NCI-H2171 treated with DMSO at 0.1 percent for 48 hours (cell line): ENCODE measurements at regions not wholly inside any gene's neighbourhood (a gene's known extent, or its start where the extent isn't known, plus 50 kb on each side); places are given as distances from the start of the nearest gene placed in this dataset.
A peak's percentile ranks its signal among the peaks of the same experiment; 100 is the strongest.

Source experiments
- DNase-seq: peaks from one replicate; lab custom pipeline; 2025; lab: John Stamatoyannopoulos, UW

DNA sequence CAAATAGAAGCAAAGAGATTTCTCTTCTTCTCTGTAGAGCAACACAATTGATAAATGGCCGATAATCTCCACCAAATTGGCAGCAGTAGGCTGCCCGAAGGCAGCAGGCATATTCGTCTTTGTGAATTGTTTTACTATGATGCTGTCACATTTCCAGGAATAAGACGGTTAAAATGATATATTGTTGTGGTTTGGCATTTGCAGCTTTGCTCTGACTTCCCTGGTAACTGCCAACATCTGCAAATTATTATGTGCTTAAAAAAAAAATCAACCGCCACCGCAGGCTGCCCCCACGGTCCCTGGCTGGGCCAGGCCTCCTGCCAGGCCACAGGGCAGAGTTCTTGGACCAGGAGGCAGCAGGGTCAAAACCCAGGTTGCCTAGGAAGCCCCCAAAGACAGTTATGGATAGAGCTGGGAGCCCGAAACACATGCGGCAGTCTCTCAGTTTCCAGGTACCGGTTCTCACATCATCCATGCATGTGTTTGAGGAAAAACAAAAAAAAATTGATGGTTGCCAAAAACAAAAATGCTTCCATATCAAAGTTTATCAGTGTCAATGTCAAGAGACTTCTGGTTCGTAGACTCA is 179.3 kb downstream of the ETS2 start:
- DNase-seq = no peak

DNA sequence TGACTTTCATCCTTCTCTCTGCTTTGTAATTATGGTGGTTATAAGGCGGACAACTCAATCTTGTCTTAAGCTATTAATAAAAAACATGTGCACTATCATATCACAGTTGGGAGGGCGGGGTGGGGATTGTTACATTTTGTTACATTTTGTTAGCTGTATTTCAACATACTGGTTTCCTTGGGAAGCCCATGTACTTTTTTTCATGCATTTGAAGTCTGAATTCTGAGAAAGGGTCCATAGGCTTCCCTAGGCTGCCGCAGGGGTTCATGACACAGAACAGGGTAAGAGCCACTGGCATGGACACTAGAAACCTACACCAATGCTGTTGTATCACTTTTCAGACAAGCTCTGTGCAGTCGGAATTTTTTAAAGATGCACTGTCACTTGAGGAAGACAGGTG is 178.8 kb downstream of the ETS2 start:
- no peak for DNase-seq

GRCh38 chr21:38983560-38983959 is 177.8 kb downstream of the ETS2 start:
- no peak for DNase-seq

DNA sequence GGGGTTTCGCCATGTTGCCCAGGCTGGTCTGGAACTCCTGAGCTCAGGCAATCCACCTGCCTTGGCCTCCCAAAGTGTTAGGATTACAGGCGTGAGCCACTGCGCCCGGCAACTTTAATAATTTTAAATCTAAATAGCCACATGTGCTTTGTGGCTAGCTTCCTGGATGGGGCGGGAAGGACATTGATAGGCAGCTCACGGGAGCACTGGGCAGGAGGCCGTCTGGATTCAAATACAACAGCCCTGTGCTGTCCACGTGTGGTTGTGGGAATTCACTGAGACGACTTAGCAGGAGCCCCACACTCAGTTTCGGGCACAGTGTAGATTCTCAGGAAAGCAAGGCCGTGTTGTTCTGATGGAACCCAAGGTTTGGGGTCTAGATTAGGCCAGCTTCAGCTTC is 177.1 kb downstream of the ETS2 start:
- DNase-seq = no peak

DNA sequence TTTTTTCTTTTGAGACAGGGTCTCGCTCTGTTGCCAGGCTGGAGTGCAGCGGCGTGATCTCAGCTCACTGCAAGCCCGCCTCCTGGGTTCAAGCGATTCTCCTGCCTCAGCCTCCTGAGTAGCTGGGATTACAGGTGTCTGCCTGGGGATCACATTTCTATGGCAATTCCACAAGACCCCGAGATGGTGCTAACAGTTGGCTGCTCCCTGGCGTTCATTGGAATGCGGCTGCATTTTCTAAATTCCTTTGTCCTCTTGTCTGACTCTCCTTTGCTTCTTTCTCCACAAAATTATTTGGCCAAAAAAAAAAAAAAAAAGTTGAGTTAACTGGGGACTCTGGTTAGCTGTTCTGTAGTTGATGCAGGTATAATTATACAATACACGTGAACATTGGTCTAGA is 176.4 kb downstream of the ETS2 start:
- no peak for DNase-seq

GRCh38 chr21:38980416-38981313 is 174.9 kb downstream of the ETS2 start:
- no peak for DNase-seq

DNA sequence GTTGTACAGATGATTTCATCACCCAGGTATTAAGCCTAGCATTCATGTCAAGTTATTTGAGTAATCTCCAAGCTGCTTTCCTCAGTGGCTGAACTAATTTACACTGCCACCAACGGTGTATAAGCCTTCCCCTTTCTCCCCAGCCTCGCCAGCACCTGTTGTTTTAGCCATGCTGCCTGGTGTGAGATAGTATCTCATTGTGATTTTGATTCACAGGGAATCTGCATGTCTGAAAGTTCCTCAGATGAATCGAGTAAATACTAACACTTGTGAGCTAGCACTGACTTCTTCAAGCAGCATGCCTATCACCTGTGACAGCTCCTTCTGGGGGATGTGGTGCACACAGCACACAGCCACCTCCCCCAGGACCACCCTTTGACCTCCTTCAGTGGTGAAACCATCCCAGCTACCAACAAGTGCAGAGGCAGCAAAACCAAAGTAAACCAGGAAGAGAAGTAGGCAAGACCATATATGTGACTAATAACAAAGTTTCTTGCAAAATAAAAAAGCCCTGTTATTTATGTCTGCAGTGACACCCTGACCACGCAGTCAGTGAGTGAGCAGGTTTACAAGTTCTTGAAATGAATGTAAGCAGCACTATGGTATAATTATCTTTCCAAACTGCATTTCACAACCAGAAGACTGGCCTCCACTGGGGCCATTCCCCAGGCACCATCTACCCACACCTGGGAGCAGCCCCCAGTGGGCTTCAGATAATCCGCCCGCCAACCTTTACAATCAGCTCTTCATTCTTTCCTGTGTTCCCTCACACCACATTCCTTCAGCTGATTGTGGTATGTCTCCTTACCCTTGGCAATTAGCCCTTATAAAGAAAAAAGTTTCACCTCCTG is 173.8 kb downstream of the ETS2 start:
- no peak for DNase-seq

DNA sequence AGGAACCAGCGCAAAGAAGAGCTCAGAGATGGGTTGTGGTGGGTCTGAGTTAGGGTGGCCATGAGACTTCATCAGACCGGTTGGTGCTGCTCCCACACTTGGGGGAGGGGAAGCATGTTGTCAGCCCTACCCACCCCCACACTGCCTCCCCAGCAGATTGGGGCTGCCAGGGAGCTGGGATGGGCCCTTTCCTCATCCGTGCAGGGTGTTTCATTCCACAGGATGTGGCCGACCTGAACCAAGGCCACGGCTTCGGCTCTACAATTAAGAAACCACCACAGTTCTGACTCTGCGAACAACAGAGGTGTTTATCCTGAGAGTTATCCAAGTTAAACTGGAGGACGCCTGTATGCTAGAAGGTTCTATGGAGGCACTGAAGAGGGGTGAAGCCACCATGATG is 171.2 kb downstream of the ETS2 start:
- no peak for DNase-seq

GRCh38 chr21:38973552-38973951 is 167.8 kb downstream of the ETS2 start:
- no peak for DNase-seq

- DNase-seq = no peak
Observed at GRCh38 chr21:38972078-38972477, 166.3 kb downstream of the ETS2 start.

GRCh38 chr21:38970765-38971164 is 165.0 kb downstream of the ETS2 start:
- no peak for DNase-seq

GRCh38 chr21:38968887-38969543 is 163.3 kb downstream of the ETS2 start:
- no peak for DNase-seq

- DNase-seq = peak; percentile 58
Observed at GRCh38 chr21:38965910-38966504, 160.3 kb downstream of the ETS2 start.

DNA sequence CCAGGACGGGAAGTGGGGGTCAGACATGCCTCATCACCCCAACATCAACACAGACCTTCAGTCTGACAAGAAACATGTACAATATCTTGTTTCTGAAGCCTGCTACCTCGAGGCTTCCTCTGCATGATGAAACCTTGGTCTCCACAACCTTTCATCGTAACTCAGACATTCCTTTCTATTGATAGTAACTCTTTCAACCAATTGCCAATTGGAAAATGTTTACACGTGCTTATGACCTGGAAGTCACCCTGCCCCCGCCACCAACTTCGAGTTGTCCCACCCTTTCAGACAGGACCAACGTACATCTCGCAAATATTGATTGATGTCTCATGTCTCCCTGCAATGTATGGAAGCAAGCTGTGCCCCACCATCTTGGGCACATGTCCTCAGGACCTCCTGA is 159.5 kb downstream of the ETS2 start:
- no peak for DNase-seq

DNA sequence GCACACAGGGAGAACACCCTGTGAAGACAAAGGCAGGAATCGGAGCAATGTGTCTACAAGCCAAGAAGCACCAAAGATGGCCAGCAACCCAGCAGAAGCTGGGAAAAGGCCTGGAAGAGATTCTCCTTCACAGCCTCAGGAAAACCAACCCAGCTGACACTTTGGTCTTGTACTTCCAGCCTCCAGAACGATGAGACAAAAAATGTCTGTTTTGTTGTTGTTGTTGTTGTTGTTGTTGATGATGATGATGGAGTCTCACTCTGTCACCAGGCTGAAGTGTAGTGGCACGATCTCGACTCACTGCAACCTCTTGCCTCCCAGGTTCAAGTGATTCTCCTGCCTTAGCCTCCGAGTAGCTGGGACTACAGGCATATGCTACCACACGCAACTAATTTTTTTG is 157.3 kb downstream of the ETS2 start:
- DNase-seq = no peak

GRCh38 chr21:38960251-38960650 is 154.5 kb downstream of the ETS2 start:
- DNase-seq = no peak

- DNase-seq = no peak
Observed at GRCh38 chr21:38959692-38960061, 153.9 kb downstream of the ETS2 start.

DNA sequence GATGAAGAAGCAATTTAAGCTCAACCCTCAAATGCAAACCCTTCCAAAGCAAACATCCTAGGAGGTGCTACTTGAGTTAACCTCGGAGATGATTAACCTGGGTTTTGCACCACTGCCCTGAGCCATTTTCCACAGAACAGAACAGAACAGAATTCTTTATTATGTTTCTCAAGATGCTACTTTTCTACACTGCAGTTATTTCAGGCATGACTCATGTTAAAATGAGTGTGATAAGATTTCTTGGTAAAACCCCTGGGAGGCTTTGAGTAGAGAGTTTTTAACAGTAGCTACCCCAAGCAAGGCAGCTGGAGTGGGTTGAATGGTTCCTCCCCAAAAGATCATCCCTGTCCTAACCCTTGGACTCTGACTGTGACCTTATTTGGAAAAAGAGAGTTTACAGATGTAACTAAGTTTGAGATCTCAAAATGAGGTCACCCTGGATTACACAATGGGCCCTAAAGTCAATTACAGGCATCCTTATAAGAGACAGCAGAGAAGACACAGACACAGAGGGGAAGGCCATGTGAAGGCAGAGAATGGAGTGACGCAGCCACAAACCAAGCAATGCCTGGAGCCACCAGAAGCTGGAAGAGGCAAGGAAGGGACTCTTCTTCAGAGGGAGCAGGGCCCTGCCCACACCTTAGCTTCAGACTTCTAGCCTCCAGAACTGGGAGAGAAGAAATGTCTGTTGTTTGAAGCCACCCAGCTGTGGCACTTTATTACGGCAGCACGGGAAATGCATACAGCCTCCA is 153.4 kb downstream of the ETS2 start:
- no peak for DNase-seq

DNA sequence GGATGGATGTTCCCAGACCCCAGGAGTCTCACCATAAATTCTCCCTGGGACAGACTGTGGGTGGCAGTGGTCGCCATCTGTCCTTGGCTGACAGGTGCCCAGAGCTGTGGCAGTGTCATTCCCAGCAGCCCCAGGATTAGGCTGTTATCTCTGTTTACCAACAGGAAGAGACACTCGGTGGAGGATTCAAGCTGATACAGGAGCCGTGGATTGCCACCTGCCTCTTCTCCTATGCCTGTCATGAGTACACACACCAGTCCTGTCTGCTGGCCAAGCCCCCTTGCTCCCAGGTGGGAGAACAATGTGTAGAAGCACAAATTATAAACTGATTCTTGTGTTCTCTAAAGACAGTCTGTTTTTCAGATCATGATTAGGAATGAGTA is 152.6 kb downstream of the ETS2 start:
- no peak for DNase-seq

- DNase-seq = no peak
Observed at GRCh38 chr21:38957575-38958322, 152.0 kb downstream of the ETS2 start.
